ENCODE measurements at regions not wholly inside any gene's neighbourhood (a gene's known extent, or its start where the extent isn't known, plus 50 kb on each side); places are given as distances from the start of the nearest gene placed in this dataset.

DNA sequence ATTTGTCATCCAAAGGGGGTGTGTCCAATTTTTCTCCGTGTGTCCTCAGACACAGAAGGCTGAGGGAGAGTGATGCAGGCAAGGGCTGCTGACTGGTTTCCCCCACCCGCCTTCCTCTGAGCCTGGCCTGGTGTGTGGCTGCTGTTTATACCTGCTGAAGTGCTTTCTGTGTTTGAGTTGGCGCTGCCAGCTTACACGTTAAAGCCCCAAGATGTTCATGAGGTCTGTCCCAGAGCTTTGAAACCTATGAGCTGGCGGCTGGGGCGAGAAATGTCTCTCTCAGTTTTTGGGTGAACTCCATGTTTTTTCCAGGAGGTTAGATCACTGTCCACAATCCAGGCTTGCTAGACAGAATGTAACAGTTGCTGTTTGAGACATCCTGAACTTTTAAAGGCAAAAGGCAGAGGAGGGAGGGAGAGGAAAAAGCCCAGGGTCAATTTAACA, 69.0 kb upstream of the CCN2 start:
- TF ChIP-seq, protein P1, sequence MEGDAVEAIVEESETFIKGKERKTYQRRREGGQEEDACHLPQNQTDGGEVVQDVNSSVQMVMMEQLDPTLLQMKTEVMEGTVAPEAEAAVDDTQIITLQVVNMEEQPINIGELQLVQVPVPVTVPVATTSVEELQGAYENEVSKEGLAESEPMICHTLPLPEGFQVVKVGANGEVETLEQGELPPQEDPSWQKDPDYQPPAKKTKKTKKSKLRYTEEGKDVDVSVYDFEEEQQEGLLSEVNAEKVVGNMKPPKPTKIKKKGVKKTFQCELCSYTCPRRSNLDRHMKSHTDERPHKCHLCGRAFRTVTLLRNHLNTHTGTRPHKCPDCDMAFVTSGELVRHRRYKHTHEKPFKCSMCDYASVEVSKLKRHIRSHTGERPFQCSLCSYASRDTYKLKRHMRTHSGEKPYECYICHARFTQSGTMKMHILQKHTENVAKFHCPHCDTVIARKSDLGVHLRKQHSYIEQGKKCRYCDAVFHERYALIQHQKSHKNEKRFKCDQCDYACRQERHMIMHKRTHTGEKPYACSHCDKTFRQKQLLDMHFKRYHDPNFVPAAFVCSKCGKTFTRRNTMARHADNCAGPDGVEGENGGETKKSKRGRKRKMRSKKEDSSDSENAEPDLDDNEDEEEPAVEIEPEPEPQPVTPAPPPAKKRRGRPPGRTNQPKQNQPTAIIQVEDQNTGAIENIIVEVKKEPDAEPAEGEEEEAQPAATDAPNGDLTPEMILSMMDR (conservative IDR thresholded peaks at IDR 0.05; ENCODE audit: low read length): no peak
- no peak for TF ChIP-seq EZH2phosphoT487 (IDR thresholded peaks at IDR 0.05; ENCODE audit: borderline replicate concordance, low read depth, low read length)
